ENCODE measurements at regions not wholly inside any gene's neighbourhood (a gene's known extent, or its start where the extent isn't known, plus 50 kb on each side); places are given as distances from the start of the nearest gene placed in this dataset.

DNA sequence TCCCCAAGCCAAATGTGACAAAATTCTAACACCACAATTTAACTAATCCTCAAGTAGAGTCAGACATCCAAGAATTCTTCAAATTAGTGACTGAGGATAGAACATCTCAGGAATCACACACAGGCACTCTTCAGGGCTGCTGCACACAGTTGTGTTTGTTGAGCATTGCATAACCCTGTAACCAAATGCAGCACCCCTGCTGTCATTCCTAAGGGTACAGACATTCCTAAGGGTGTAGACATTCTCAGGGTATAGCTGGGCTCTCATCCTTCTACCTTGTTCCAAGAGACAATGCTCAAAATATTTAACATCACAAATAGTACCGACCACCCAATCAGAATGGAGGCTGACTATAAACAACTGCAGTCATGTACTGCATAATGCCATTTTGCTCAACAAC is 107.1 kb upstream of the UBE2E2 start:
- H3K4me1 ChIP-seq = no peaks in the 10 kb centered on the region
- no peak overlapping the region for H3K27ac ChIP-seq
- H3K4me3 ChIP-seq = no peak overlapping the region
- TF ChIP-seq EP300 (IDR thresholded peaks at IDR 0.05) (no peak), POLR2A (IDR thresholded peaks at IDR 0.05) (no peak), POLR2AphosphoS5 (IDR thresholded peaks at IDR 0.05) (no peak)
- TF ChIP-seq, protein P1, sequence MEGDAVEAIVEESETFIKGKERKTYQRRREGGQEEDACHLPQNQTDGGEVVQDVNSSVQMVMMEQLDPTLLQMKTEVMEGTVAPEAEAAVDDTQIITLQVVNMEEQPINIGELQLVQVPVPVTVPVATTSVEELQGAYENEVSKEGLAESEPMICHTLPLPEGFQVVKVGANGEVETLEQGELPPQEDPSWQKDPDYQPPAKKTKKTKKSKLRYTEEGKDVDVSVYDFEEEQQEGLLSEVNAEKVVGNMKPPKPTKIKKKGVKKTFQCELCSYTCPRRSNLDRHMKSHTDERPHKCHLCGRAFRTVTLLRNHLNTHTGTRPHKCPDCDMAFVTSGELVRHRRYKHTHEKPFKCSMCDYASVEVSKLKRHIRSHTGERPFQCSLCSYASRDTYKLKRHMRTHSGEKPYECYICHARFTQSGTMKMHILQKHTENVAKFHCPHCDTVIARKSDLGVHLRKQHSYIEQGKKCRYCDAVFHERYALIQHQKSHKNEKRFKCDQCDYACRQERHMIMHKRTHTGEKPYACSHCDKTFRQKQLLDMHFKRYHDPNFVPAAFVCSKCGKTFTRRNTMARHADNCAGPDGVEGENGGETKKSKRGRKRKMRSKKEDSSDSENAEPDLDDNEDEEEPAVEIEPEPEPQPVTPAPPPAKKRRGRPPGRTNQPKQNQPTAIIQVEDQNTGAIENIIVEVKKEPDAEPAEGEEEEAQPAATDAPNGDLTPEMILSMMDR (IDR thresholded peaks at IDR 0.05) = no peak
- no peak for ATAC-seq
- H3K9me3 ChIP-seq = no peaks in the 10 kb centered on the region
- 100% methylated on average over 1 of the region's 1 CpG; no CpG with 5 or more reads in 1 of the 2 donors for WGBS, 2 donors (ENCODE audit: low coverage in 1 of 2)
- no peaks in the 10 kb centered on the region for H3K36me3 ChIP-seq
- H3K27me3 ChIP-seq = no peaks in the 10 kb centered on the region

- ATAC-seq = no peak
- Histone ChIP-seq H3K9me3 (no peaks in the 10 kb centered on the region), H3K4me3 (no peak overlapping the region), H3K27ac (no peak overlapping the region), H3K36me3 (no peaks in the 10 kb centered on the region), H3K27me3 (no peaks in the 10 kb centered on the region), H3K4me1 (no peaks in the 10 kb centered on the region)
- no peak for TF ChIP-seq POLR2A (IDR thresholded peaks at IDR 0.05)
- TF ChIP-seq EP300 (IDR thresholded peaks at IDR 0.05) = no peak
- no peak for TF ChIP-seq POLR2AphosphoS5 (IDR thresholded peaks at IDR 0.05)
- TF ChIP-seq, protein P1 (IDR thresholded peaks at IDR 0.05) = no peak
- WGBS, 2 donors (ENCODE audit: low coverage in 1 of 2) = 88% methylated on average over 1 of the region's 1 CpG; no CpG with 5 or more reads in 1 of the 2 donors
Observed at GRCh38 chr3:23099021-23099420, 104.1 kb upstream of the UBE2E2 start.

DNA sequence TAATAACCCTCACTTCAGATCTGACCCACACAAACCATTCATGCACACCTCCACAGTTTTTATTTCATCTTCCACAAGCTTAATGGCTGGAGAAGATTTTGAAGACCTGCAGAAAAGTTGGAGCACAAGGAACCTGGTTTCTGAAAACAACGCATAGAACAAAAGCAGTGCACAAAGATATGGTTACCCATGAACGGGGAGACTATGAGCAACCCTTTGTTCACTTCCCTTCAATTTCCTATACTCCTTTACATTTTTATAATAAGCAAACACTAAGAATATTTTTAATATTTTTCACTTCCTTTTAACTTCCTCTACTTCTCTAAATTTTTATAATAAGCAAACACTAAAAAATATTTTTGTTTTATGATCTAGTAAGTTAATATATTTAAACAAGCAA is 103.5 kb upstream of the UBE2E2 start:
- TF ChIP-seq POLR2AphosphoS5 (IDR thresholded peaks at IDR 0.05) (no peak), EP300 (IDR thresholded peaks at IDR 0.05) (no peak), POLR2A (IDR thresholded peaks at IDR 0.05) (no peak)
- TF ChIP-seq, protein P1 (IDR thresholded peaks at IDR 0.05) = no peak
- H3K27ac ChIP-seq = no peak overlapping the region
- no peak for ATAC-seq
- no peaks in the 10 kb centered on the region for H3K9me3 ChIP-seq
- no peaks in the 10 kb centered on the region for H3K36me3 ChIP-seq
- 80 to 86% methylated on average over 2 of the region's 2 CpGs for WGBS, 2 donors (ENCODE audit: low coverage in 1 of 2)
- H3K27me3 ChIP-seq = no peaks in the 10 kb centered on the region
- no peak overlapping the region for H3K4me3 ChIP-seq
- H3K4me1 ChIP-seq = no peaks in the 10 kb centered on the region

DNA sequence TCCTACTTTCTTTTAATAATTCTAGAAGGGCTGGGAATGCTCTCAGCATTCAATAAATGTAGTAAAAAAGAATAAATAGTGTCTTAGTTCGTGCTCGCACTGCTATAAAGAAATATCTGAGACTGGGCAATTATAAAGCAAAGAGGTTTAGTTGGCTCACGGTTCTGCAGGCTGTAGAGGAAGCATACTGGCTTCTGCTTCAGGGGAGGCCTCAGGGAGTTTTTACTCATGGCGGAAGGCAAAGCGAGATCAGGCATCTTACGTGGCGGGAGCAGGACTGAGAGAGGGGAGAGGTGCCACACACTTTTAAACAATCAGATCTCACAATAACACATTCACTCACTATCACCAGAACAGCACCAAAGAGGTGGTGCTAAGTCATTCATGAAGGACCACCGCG is 103.0 kb upstream of the UBE2E2 start:
- TF ChIP-seq, protein P1 (IDR thresholded peaks at IDR 0.05) = no peak
- TF ChIP-seq POLR2A (IDR thresholded peaks at IDR 0.05) = no peak
- no peak for TF ChIP-seq POLR2AphosphoS5 (IDR thresholded peaks at IDR 0.05)
- TF ChIP-seq EP300 (IDR thresholded peaks at IDR 0.05) = no peak
- ATAC-seq = no peak
- no peak overlapping the region for H3K4me3 ChIP-seq
- H3K27ac ChIP-seq = no peak overlapping the region
- WGBS, 2 donors (ENCODE audit: low coverage in 1 of 2) = 92 to 94% methylated on average over 4 to 9 of the region's 9 CpGs
- no peaks in the 10 kb centered on the region for H3K4me1 ChIP-seq
- H3K9me3 ChIP-seq = no peaks in the 10 kb centered on the region
- no peaks in the 10 kb centered on the region for H3K27me3 ChIP-seq
- H3K36me3 ChIP-seq = no peaks in the 10 kb centered on the region

DNA sequence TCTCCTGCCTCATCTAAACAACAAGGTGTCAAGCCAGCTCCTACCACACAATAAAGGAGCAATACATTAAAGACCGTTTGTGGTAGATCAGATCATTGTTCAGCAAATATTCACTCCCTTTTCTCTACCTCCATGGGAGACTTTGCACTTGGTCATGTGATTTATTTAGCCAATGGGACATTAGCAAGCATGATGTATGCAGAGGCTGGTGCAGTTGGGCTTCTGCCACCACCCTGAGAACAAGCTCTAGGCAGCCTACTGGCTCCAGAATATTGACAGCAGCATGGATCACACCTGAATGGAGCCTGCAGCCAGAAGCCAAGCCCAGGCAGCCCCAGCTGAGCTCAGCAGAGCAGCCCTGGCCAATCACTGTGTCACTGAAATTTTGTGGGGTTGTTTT is 99.4 kb upstream of the UBE2E2 start:
- no peak for ATAC-seq
- no peaks in the 10 kb centered on the region for H3K4me1 ChIP-seq
- no peak overlapping the region for H3K4me3 ChIP-seq
- WGBS, 2 donors (ENCODE audit: low coverage in 1 of 2) = 80 to 100% methylated on average over 1 of the region's 1 CpG
- H3K27ac ChIP-seq = no peak overlapping the region
- no peaks in the 10 kb centered on the region for H3K36me3 ChIP-seq
- no peaks in the 10 kb centered on the region for H3K27me3 ChIP-seq
- no peaks in the 10 kb centered on the region for H3K9me3 ChIP-seq
- TF ChIP-seq, protein P1 (IDR thresholded peaks at IDR 0.05) = no peak
- no peak for TF ChIP-seq POLR2A (IDR thresholded peaks at IDR 0.05)
- no peak for TF ChIP-seq POLR2AphosphoS5 (IDR thresholded peaks at IDR 0.05)
- TF ChIP-seq EP300 (IDR thresholded peaks at IDR 0.05) = no peak

All from gastroesophageal sphincter (tissue), 4 donors.